HepG2 (cell line): ENCODE measurements at regions not wholly inside any gene's neighbourhood (a gene's known extent, or its start where the extent isn't known, plus 50 kb on each side); places are given as distances from the start of the nearest gene placed in this dataset.

ENCODE experiments used
- ATAC-seq: fragments of 200-7000 bp; cut with Tn5 transposase; 3 replicates; pipeline ENCODE4 v1.9.1; 2020; ENCODE audit warnings: mild to moderate bottlenecking, moderate library complexity
- BruUV-seq: library from RNA; stranded (reverse); fragments of 400-500 nt; replicated peaks from 2 replicates; lab custom pipeline; 2021; lab: Mats Ljungman, UMichigan
- CTCF ChIA-PET: fragments of 300-600 bp; formaldehyde crosslinking; extraction: SDS; loops from one replicate; lab custom pipeline; 2021; ENCODE audit warnings: low total read pairs, inconsistent platforms, low intra/inter-chr PET ratio; lab: Yijun Ruan, JAX
- POLR2A ChIA-PET: fragments of 350-600 bp; sonication (Branson Sonifier 250); formaldehyde crosslinking; loops from one replicate; lab custom pipeline; 2020; ENCODE audit warnings: antibody characterized with exemption, inconsistent platforms; lab: Yijun Ruan, JAX
- DNase-seq: peaks from one replicate; pipeline ENCODE4 v3.0.0-alpha.2; 2015; ENCODE audit warnings: low spot score
- FAIRE-seq: peaks from 3 replicates; lab custom pipeline; 2011; peaks lifted over from hg19 to GRCh38; lab: Jason Lieb, UNC
- H2AFZ ChIP-seq: one replicate; pipeline ENCODE4 v1.6.1; 2011; ENCODE audit warnings: low read length, inconsistent platforms
- H3K27ac ChIP-seq: fragments of 300-600 bp; 3 replicates; pipeline ENCODE4 v1.8.0; 2011; ENCODE audit warnings: mixed run types, mild to moderate bottlenecking, mixed read lengths, low read length, inconsistent platforms; ENCODE audit not compliant: insufficient read depth; ENCODE audit errors: extremely low read length
- H3K27me3 ChIP-seq, 2 experiments: fragments of 200-600 bp in 1 of 2; 2 replicates in 1 of 2; 3 replicates in 1 of 2; pipeline versions ENCODE4 v1.6.0 to v1.8.0; 2011; ENCODE audit warnings: low read length in 2 of 2, mild to moderate bottlenecking in 2 of 2, moderate library complexity in 2 of 2, inconsistent platforms in 1 of 2; ENCODE audit not compliant: insufficient read depth in 2 of 2, control insufficient read depth in 1 of 2
- H3K36me3 ChIP-seq, 2 experiments: fragments of 200-600 bp in 1 of 2; replicated peaks in 1 of 2; 2 replicates in 1 of 2; 3 replicates in 1 of 2; pipeline versions ENCODE4 v1.5.1 to v1.8.0; 2011; ENCODE audit warnings: low read length in 2 of 2, inconsistent platforms in 1 of 2; ENCODE audit not compliant: insufficient read depth in 2 of 2, control insufficient read depth in 1 of 2
- H3K4me1 ChIP-seq: 2 replicates; pipeline ENCODE4 v1.5.1; 2012; ENCODE audit warnings: low read length, inconsistent platforms; ENCODE audit not compliant: insufficient read depth
- H3K4me2 ChIP-seq: 2 replicates; pipeline ENCODE4 v1.6.0; 2011; ENCODE audit warnings: low read depth, low read length, inconsistent platforms
- H3K4me3 ChIP-seq, 3 experiments: fragments of 200-600 bp in 1 of 3; sonication (generic), shearing (Covaris generic) in 1 of 3; replicated peaks in 1 of 3; 2 replicates each; pipeline ENCODE4 v1.5.1; 2011 to 2016; ENCODE audit warnings: low read length in 3 of 3, inconsistent platforms in 2 of 3, low read depth in 2 of 3, mild to moderate bottlenecking in 2 of 3, control low read depth in 1 of 3, mixed read lengths in 1 of 3; ENCODE audit not compliant: insufficient read depth in 1 of 3
- H3K79me2 ChIP-seq: one replicate; pipeline ENCODE4 v1.6.1; 2011; ENCODE audit warnings: low read length, inconsistent platforms; ENCODE audit not compliant: insufficient read depth
- H3K9ac ChIP-seq: 2 replicates; pipeline ENCODE4 v1.6.0; 2011; ENCODE audit warnings: mild to moderate bottlenecking, low read depth, low read length, inconsistent platforms; ENCODE audit not compliant: insufficient read depth
- H3K9me3 ChIP-seq: 2 replicates; pipeline ENCODE4 v1.5.1; 2012; ENCODE audit warnings: mild to moderate bottlenecking, low read length
- H4K20me1 ChIP-seq: 2 replicates; pipeline ENCODE4 v1.6.0; 2011; ENCODE audit warnings: inconsistent platforms, mild to moderate bottlenecking, low read length, moderate library complexity; ENCODE audit not compliant: insufficient read depth
- ZBTB7A ChIP-seq: sonication (generic); formaldehyde crosslinking; IDR thresholded peaks from 2 replicates; pipeline ENCODE4 v1.8.0; 2022; ENCODE audit warnings: mild to moderate bottlenecking, missing genetic modification reagents
- ZNF331 ChIP-seq: sonication (generic); formaldehyde crosslinking; IDR thresholded peaks from 2 replicates; pipeline ENCODE4 v1.4.0; 2020; ENCODE audit warnings: missing genetic modification reagents
- WGBS: methylation state at CpG from one replicate; pipeline ENCODE4 v1.1.6; 2017; ENCODE audit warnings: low lambda C conversion rate; 5-methylcytosine and 5-hydroxymethylcytosine counted together
- in situ Hi-C: cut with HindIII; loops from 2 replicates; pipeline ENCODE4 v1.10.0; 2017; ENCODE audit warnings: low pct_unique_long_range_greater_than_20kb; ENCODE audit not compliant: extremely low pct_ligation_motif_present
- intact Hi-C: fragments of 100-400 bp; cut with micrococcal nuclease; formaldehyde crosslinking; loops from one replicate; pipeline ENCODE4 v1.10.0; 2022; ENCODE audit not compliant: unreplicated experiment
- TF ChIP-seq, protein P1 (sequence below): sonication (generic); formaldehyde crosslinking; IDR thresholded peaks from 2 replicates; pipeline ENCODE4 v1.9.0; 2022; ENCODE audit warnings: low read depth, missing genetic modification reagents
- TF ChIP-seq, protein P2 (sequence below): sonication (generic); formaldehyde crosslinking; IDR thresholded peaks from 2 replicates; pipeline ENCODE4 v1.5.1; 2020; ENCODE audit warnings: missing genetic modification reagents, mild to moderate bottlenecking, borderline replicate concordance

DNA sequence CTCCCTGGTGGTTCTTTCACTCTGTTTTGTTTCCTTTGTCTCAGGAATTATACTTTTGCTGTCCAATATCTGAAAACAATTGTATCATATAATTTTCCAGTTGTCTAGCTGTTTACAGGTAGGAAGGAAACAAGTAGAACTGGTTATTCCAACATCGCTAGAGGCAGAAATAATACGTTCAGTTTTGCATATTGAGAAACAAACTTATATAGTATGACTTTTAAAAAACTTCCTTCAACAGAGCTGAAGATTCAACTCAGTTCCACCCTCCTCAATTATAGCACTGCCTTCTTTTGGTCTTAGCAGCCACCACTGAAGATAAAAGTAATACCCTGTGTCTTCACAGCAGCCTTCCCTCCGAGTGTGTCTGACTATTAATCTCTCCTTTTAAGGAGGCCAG lies 214.3 kb downstream of the EFCAB11 start:
- no TSS peak for BruUV-seq
- DNase-seq, result no peak
- peaks cover 11% of the 10 kb centered on the region for H3K9me3 ChIP-seq
- H3K4me1 ChIP-seq, result no peaks in the 10 kb centered on the region; the same call in 1 of the 2 replicates
- no peak overlapping the region for H3K4me2 ChIP-seq
- no peak overlapping the region for H3K27ac ChIP-seq
- POLR2A ChIA-PET, result no interaction called here
- no peak for FAIRE-seq
- no peak overlapping the region for H2AFZ ChIP-seq
- H4K20me1 ChIP-seq, result no peaks in the 10 kb centered on the region
- no peak for TF ChIP-seq ZBTB7A (CRISPR knock-in tag)
- TF ChIP-seq, protein P1, sequence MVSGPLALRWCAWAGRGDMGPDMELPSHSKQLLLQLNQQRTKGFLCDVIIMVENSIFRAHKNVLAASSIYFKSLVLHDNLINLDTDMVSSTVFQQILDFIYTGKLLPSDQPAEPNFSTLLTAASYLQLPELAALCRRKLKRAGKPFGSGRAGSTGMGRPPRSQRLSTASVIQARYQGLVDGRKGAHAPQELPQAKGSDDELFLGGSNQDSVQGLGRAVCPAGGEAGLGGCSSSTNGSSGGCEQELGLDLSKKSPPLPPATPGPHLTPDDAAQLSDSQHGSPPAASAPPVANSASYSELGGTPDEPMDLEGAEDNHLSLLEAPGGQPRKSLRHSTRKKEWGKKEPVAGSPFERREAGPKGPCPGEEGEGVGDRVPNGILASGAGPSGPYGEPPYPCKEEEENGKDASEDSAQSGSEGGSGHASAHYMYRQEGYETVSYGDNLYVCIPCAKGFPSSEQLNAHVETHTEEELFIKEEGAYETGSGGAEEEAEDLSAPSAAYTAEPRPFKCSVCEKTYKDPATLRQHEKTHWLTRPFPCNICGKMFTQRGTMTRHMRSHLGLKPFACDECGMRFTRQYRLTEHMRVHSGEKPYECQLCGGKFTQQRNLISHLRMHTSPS (CRISPR knock-in tag), result no peak
- TF ChIP-seq, protein P2, sequence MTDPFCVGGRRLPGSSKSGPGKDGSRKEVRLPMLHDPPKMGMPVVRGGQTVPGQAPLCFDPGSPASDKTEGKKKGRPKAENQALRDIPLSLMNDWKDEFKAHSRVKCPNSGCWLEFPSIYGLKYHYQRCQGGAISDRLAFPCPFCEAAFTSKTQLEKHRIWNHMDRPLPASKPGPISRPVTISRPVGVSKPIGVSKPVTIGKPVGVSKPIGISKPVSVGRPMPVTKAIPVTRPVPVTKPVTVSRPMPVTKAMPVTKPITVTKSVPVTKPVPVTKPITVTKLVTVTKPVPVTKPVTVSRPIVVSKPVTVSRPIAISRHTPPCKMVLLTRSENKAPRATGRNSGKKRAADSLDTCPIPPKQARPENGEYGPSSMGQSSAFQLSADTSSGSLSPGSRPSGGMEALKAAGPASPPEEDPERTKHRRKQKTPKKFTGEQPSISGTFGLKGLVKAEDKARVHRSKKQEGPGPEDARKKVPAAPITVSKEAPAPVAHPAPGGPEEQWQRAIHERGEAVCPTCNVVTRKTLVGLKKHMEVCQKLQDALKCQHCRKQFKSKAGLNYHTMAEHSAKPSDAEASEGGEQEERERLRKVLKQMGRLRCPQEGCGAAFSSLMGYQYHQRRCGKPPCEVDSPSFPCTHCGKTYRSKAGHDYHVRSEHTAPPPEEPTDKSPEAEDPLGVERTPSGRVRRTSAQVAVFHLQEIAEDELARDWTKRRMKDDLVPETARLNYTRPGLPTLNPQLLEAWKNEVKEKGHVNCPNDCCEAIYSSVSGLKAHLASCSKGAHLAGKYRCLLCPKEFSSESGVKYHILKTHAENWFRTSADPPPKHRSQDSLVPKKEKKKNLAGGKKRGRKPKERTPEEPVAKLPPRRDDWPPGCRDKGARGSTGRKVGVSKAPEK, result no peak
- no peak for TF ChIP-seq ZNF331 (CRISPR knock-in tag)
- CTCF ChIA-PET, result no interaction called here
- no peaks in the 10 kb centered on the region for H3K36me3 ChIP-seq
- WGBS, result 73% methylated on average over 3 of the region's 3 CpGs
- in situ Hi-C loops, result no loop called here
- intact Hi-C loops, result no loop called here
- H3K79me2 ChIP-seq, result no peaks in the 10 kb centered on the region
- ATAC-seq, result no peak
- no peak overlapping the region for H3K4me3 ChIP-seq
- H3K9ac ChIP-seq, result no peak overlapping the region
- H3K27me3 ChIP-seq, result 0 out of 5 replicates have a peak, but pooled peaks cover 0 to 1% of the 10 kb centered on the region in 2 experiments
